Calu3 (cell line): ENCODE measurements at regions not wholly inside any gene's neighbourhood (a gene's known extent, or its start where the extent isn't known, plus 50 kb on each side); places are given as distances from the start of the nearest gene placed in this dataset.

Experiments used
- BruUV-seq: library from RNA; stranded (reverse); fragments of 400-500 nt; replicated peaks from 2 replicates; lab custom pipeline; 2021; lab: Mats Ljungman, UMichigan
- CTCF ChIA-PET: fragments of 300-600 bp; sonication (Branson Sonifier 250); formaldehyde crosslinking; loops from one replicate; lab custom pipeline; 2022; ENCODE audit warnings: antibody characterized with exemption; lab: Charles Lee
- DNase-seq: peaks from one replicate; pipeline ENCODE4 v3.0.0; 2022
- H3K27ac Mint-ChIP-seq: one replicate; pipeline ENCODE4 v1.8.0; 2022; ENCODE audit warnings: mixed read lengths; ENCODE audit not compliant: unreplicated experiment
- H3K27me3 Mint-ChIP-seq: one replicate; pipeline ENCODE4 v1.8.0; 2022; ENCODE audit warnings: mixed read lengths; ENCODE audit not compliant: unreplicated experiment
- H3K36me3 Mint-ChIP-seq: one replicate; pipeline ENCODE4 v1.8.0; 2022; ENCODE audit warnings: mild to moderate bottlenecking, moderate library complexity, mixed read lengths; ENCODE audit not compliant: insufficient read depth, unreplicated experiment
- H3K4me1 Mint-ChIP-seq: one replicate; pipeline ENCODE4 v1.8.0; 2022; ENCODE audit warnings: mild to moderate bottlenecking, low read depth, mixed read lengths; ENCODE audit not compliant: unreplicated experiment
- H3K4me3 Mint-ChIP-seq: one replicate; pipeline ENCODE4 v1.8.0; 2022; ENCODE audit warnings: mild to moderate bottlenecking, low read depth, moderate library complexity, mixed read lengths; ENCODE audit not compliant: unreplicated experiment
- H3K9me3 Mint-ChIP-seq: one replicate; pipeline ENCODE4 v1.8.0; 2022; ENCODE audit warnings: low read depth, mixed read lengths; ENCODE audit not compliant: unreplicated experiment
- intact Hi-C: fragments of 100-400 bp; cut with micrococcal nuclease; formaldehyde crosslinking; loops from one replicate; pipeline ENCODE4 v1.10.0; 2022; ENCODE audit not compliant: unreplicated experiment
- TF ChIP-seq, protein P1 (sequence below): fragments of 200-600 bp; IDR thresholded peaks from one replicate; pipeline ENCODE4 v1.8.0; 2022; ENCODE audit warnings: antibody characterized with exemption; ENCODE audit not compliant: unreplicated experiment

DNA sequence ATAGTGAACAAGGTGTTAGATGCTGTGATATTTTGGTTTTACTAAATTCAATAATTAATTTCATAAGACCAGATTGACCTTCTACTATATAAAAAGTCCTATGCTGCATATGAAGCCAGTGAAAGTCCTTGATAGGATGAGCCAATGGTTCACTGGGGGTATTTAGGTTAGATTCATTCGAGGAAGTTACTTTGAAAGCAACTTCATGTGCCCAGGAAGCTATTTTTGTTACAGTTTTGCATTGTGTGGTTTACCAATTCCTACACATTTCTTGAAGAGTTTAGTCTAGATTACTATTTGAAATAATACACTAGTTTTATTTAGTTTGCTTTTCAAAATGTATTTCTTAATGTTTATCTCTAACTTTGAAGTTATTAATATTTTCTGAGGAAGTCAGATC is 58.5 kb upstream of the RMST start:
- H3K4me1 Mint-ChIP-seq, result no peaks in the 10 kb centered on the region
- no peak overlapping the region for H3K27ac Mint-ChIP-seq
- no peak overlapping the region for H3K4me3 Mint-ChIP-seq
- CTCF ChIA-PET, result interaction anchor here (0.9 to 1.4 kb wide), 3 partner anchors 19 to 255 kb away, joined by 4 to 12 read pairs (median 5); no protein-coding TSS in a partner anchor
- BruUV-seq, result no TSS peak
- no peaks in the 10 kb centered on the region for H3K36me3 Mint-ChIP-seq
- DNase-seq, result no peak
- intact Hi-C loops, result loop anchor here (1.0 to 10.0 kb wide), 6 partner anchors 91 to 829 kb away; no protein-coding TSS in a partner anchor
- H3K27me3 Mint-ChIP-seq, result no peaks in the 10 kb centered on the region
- TF ChIP-seq, protein P1, sequence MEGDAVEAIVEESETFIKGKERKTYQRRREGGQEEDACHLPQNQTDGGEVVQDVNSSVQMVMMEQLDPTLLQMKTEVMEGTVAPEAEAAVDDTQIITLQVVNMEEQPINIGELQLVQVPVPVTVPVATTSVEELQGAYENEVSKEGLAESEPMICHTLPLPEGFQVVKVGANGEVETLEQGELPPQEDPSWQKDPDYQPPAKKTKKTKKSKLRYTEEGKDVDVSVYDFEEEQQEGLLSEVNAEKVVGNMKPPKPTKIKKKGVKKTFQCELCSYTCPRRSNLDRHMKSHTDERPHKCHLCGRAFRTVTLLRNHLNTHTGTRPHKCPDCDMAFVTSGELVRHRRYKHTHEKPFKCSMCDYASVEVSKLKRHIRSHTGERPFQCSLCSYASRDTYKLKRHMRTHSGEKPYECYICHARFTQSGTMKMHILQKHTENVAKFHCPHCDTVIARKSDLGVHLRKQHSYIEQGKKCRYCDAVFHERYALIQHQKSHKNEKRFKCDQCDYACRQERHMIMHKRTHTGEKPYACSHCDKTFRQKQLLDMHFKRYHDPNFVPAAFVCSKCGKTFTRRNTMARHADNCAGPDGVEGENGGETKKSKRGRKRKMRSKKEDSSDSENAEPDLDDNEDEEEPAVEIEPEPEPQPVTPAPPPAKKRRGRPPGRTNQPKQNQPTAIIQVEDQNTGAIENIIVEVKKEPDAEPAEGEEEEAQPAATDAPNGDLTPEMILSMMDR, result no peak
- H3K9me3 Mint-ChIP-seq, result no peaks in the 10 kb centered on the region

DNA sequence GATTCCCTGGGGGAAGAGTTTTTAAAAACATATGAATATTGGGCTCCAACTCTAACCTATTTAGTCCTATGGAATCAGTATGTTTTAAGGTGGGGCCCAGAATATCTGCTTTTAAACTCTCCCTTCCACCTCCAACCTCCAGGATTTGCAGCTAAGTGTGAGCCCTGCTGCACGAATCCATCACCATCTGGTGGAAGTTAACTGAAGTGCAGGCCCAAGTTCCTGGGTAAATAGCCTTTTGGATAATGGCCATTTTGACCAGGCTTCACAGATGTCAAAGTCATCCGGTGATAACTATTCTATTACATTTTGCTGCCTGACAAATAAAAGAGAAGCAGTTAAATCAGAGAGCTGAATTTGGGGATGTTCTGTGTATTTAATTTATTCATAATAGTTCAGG is 58.1 kb upstream of the RMST start:
- no TSS peak for BruUV-seq
- H3K27ac Mint-ChIP-seq, result no peak overlapping the region

DNA sequence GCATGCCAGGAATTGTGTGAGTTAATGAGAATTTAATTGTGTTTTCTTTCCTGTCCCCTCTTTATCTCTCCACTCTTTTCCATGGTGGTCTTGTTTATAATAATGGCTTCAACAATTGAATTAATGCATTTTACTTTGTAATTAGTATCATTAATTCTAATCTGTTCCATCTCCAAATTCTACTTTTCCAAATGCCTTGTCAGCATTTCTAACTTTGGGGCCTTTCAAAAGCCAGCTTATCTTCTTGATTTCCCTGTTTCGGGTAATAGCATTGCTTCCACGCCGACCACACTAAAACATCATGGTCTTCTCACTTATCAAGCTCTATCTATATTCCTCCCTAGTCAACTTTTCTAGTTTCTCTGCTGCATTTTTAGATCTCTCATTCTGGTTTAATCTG is 54.2 kb upstream of the RMST start:
- Mint-ChIP-seq H3K36me3 (no peaks in the 10 kb centered on the region), H3K4me3 (no peak overlapping the region), H3K27ac (no peak overlapping the region), H3K4me1 (no peaks in the 10 kb centered on the region), H3K27me3 (no peaks in the 10 kb centered on the region), H3K9me3 (no peaks in the 10 kb centered on the region)
- BruUV-seq, result no TSS peak
- TF ChIP-seq, protein P1, result no peak
- intact Hi-C loops, result loop anchor here (10.0 kb wide), 2 partner anchors 556 to 834 kb away; no protein-coding TSS in a partner anchor
- CTCF ChIA-PET, result no interaction called here
- no peak for DNase-seq

More for the DNA sequence above, 58.1 kb upstream of the RMST start:
- DNase-seq, result peak; percentile 64
- intact Hi-C loops, result loop anchor here (1.0 to 10.0 kb wide), 6 partner anchors 92 to 830 kb away; no protein-coding TSS in a partner anchor
- no peak overlapping the region for H3K4me3 Mint-ChIP-seq
- no peaks in the 10 kb centered on the region for H3K9me3 Mint-ChIP-seq
- CTCF ChIA-PET, result interaction anchor here (0.9 to 1.4 kb wide), 3 partner anchors 19 to 256 kb away, joined by 4 to 12 read pairs (median 5); no protein-coding TSS in a partner anchor
- H3K4me1 Mint-ChIP-seq, result no peaks in the 10 kb centered on the region
- H3K27me3 Mint-ChIP-seq, result no peaks in the 10 kb centered on the region
- H3K36me3 Mint-ChIP-seq, result no peaks in the 10 kb centered on the region
- TF ChIP-seq, protein P1, result peak; percentile 82

DNA sequence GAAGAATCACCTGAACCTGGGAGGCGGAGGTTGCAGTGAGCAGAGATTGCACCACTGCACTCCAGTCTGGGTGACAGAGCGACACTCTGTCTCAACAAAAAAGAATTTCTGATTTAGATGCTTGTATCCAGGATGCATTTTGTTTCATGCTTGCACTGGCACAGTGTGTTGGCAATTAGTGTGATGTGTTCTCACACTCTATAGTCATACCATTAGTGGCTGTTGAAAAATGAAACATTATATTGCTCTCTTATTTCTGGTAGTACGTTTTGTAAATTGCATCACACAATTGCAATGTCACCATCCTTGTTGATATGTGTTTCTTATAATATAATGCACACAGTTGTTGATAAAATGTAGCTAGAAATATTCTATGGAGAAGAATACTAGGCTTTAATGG is 51.3 kb upstream of the RMST start:
- H3K36me3 Mint-ChIP-seq, result no peaks in the 10 kb centered on the region
- no peaks in the 10 kb centered on the region for H3K9me3 Mint-ChIP-seq
- intact Hi-C loops, result no loop called here
- DNase-seq, result no peak
- no peaks in the 10 kb centered on the region for H3K27me3 Mint-ChIP-seq
- H3K4me1 Mint-ChIP-seq, result no peaks in the 10 kb centered on the region
- CTCF ChIA-PET, result no interaction called here
- TF ChIP-seq, protein P1, result no peak
- BruUV-seq, result no TSS peak
- H3K27ac Mint-ChIP-seq, result no peak overlapping the region
- no peak overlapping the region for H3K4me3 Mint-ChIP-seq
